ENCODE measurements at regions not wholly inside any gene's neighbourhood (a gene's known extent, or its start where the extent isn't known, plus 50 kb on each side); places are given as distances from the start of the nearest gene placed in this dataset.

GRCh38 chr6:82015526-82015925 is 232.0 kb downstream of the IBTK start:
- Mint-ChIP-seq H3K36me3 (ENCODE audit: low read depth) (no peaks in the 10 kb centered on the region), H3K4me1 (no peaks in the 10 kb centered on the region), H3K27ac (no peak overlapping the region), H3K27me3 (ENCODE audit: low read depth) (no peaks in the 10 kb centered on the region), H3K9me3 (peaks cover 5% of the 10 kb centered on the region), H3K4me3 (no peak overlapping the region)
- no peak for TF ChIP-seq CTCF (IDR thresholded peaks at IDR 0.05; ENCODE audit: unreplicated experiment in 3 of 3)

GRCh38 chr6:82015043-82015442 is 232.5 kb downstream of the IBTK start:
- Mint-ChIP-seq H3K9me3 (peaks cover 10% of the 10 kb centered on the region), H3K4me1 (no peaks in the 10 kb centered on the region), H3K27me3 (ENCODE audit: low read depth) (no peaks in the 10 kb centered on the region), H3K4me3 (no peak overlapping the region), H3K27ac (no peak overlapping the region), H3K36me3 (ENCODE audit: low read depth) (no peaks in the 10 kb centered on the region)
- no peak for TF ChIP-seq CTCF (IDR thresholded peaks at IDR 0.05; ENCODE audit: unreplicated experiment in 3 of 3)

GRCh38 chr6:82013561-82014530 is 233.7 kb downstream of the IBTK start:
- H3K4me1 Mint-ChIP-seq: no peaks in the 10 kb centered on the region
- H3K9me3 Mint-ChIP-seq: peaks cover 17% of the 10 kb centered on the region
- H3K27me3 Mint-ChIP-seq (ENCODE audit: low read depth): no peaks in the 10 kb centered on the region
- no peaks in the 10 kb centered on the region for H3K36me3 Mint-ChIP-seq (ENCODE audit: low read depth)
- no peak overlapping the region for H3K4me3 Mint-ChIP-seq
- H3K27ac Mint-ChIP-seq: no peak overlapping the region
- no peak for TF ChIP-seq CTCF (IDR thresholded peaks at IDR 0.05; ENCODE audit: unreplicated experiment in 3 of 3)

GRCh38 chr6:82006027-82006738 is 241.4 kb downstream of the IBTK start:
- Mint-ChIP-seq H3K4me1 (no peaks in the 10 kb centered on the region), H3K9me3 (peaks cover 46% of the 10 kb centered on the region), H3K27ac (no peak overlapping the region), H3K36me3 (ENCODE audit: low read depth) (no peaks in the 10 kb centered on the region), H3K27me3 (ENCODE audit: low read depth) (no peaks in the 10 kb centered on the region), H3K4me3 (no peak overlapping the region)
- peak in 2 of 3 experiments; percentile 19 to 37 for TF ChIP-seq CTCF (IDR thresholded peaks at IDR 0.05; ENCODE audit: unreplicated experiment in 3 of 3)

GRCh38 chr6:82000551-82000950 is 247.0 kb downstream of the IBTK start:
- Mint-ChIP-seq H3K4me1 (no peaks in the 10 kb centered on the region), H3K36me3 (ENCODE audit: low read depth) (no peaks in the 10 kb centered on the region), H3K27me3 (ENCODE audit: low read depth) (no peaks in the 10 kb centered on the region), H3K27ac (no peak overlapping the region), H3K4me3 (no peak overlapping the region), H3K9me3 (peaks cover 1% of the 10 kb centered on the region)
- no peak for TF ChIP-seq CTCF (IDR thresholded peaks at IDR 0.05; ENCODE audit: unreplicated experiment in 3 of 3)
